ENCODE measurements at regions not wholly inside any gene's neighbourhood (a gene's known extent, or its start where the extent isn't known, plus 50 kb on each side); places are given as distances from the start of the nearest gene placed in this dataset.

DNA sequence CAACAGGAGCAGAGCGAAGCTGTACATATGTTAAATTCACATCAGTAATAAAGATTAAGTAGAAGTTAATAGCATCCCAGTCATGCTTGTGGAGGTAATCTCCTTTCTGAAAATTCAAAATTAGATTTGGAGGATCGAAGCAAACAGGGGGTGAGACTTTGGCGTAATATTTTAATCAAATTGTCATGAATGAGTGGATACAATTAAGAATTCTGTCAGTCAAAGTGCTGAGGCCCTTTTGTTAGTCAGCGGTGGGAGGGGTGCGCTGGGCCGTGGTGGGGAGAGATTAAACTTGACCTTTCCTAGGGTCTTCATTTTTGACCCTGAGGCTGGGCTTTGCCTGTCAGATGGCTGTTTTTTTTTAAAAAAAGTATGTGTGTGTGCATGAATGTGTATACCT is 226.7 kb downstream of the VRK1 start:
- no peak overlapping the region for H3K27ac Mint-ChIP-seq
- H3K4me3 Mint-ChIP-seq, result no peak overlapping the region
- intact Hi-C loops (cut with micrococcal nuclease), result no loop called here
- peaks cover 6% of the 10 kb centered on the region for H3K27me3 Mint-ChIP-seq (ENCODE audit: insufficient read depth)
- H3K9me3 Mint-ChIP-seq, result no peaks in the 10 kb centered on the region
- no peaks in the 10 kb centered on the region for H3K4me1 Mint-ChIP-seq (ENCODE audit: low read depth)
- no peaks in the 10 kb centered on the region for H3K36me3 Mint-ChIP-seq (ENCODE audit: low read depth)
- DNase-seq (ENCODE audit: low spot score), result no peak

DNA sequence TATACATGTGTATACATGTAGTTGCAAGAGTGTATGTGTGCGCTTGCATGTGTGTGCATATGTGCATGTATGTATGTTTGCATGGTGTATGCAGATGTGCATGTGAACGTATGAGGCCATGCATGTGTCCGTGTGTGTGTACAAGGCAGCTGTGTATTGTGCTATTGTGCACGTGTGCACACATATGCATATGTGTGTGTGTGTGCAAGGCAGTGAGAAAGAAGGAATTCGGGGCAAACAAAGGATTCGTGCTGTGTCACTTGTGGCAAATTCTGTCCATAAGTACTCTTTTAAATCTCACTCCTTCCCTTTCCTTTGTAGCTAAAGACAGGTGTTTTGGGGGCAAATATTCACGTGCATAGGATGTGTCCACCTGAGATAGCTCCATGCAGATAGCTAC is 227.1 kb downstream of the VRK1 start:
- no peaks in the 10 kb centered on the region for H3K9me3 Mint-ChIP-seq
- H3K27me3 Mint-ChIP-seq (ENCODE audit: insufficient read depth), result peaks cover 6% of the 10 kb centered on the region
- intact Hi-C loops (cut with micrococcal nuclease), result no loop called here
- DNase-seq (ENCODE audit: low spot score), result no peak
- no peaks in the 10 kb centered on the region for H3K36me3 Mint-ChIP-seq (ENCODE audit: low read depth)
- H3K27ac Mint-ChIP-seq, result no peak overlapping the region
- no peaks in the 10 kb centered on the region for H3K4me1 Mint-ChIP-seq (ENCODE audit: low read depth)
- H3K4me3 Mint-ChIP-seq, result no peak overlapping the region

DNA sequence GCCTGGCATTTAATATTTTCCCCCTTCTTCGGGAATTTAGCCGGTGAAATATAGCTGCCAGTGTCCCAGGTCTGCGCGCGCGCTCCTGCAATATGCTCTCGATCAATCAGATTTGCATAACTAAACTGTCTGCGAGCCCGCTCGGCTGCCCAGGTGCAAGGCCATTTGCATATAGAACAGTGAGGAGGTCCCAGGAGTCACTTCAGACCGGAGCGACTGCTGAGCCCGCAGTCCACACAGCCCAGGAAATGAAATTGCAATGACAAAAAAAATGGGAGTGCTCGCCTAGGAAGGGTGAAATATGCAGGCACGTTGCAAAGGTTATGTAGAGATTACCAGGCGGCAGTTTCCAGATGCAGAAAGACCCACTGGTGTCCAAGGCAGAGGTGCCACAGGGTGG is 228.5 kb downstream of the VRK1 start:
- Mint-ChIP-seq H3K4me3 (no peak overlapping the region), H3K9me3 (peaks cover under 1% of the 10 kb centered on the region), H3K36me3 (ENCODE audit: low read depth) (no peaks in the 10 kb centered on the region), H3K4me1 (ENCODE audit: low read depth) (no peaks in the 10 kb centered on the region), H3K27ac (no peak overlapping the region), H3K27me3 (ENCODE audit: insufficient read depth) (peaks cover 6% of the 10 kb centered on the region)
- DNase-seq (ENCODE audit: low spot score), result no peak
- intact Hi-C loops (cut with micrococcal nuclease), result no loop called here

DNA sequence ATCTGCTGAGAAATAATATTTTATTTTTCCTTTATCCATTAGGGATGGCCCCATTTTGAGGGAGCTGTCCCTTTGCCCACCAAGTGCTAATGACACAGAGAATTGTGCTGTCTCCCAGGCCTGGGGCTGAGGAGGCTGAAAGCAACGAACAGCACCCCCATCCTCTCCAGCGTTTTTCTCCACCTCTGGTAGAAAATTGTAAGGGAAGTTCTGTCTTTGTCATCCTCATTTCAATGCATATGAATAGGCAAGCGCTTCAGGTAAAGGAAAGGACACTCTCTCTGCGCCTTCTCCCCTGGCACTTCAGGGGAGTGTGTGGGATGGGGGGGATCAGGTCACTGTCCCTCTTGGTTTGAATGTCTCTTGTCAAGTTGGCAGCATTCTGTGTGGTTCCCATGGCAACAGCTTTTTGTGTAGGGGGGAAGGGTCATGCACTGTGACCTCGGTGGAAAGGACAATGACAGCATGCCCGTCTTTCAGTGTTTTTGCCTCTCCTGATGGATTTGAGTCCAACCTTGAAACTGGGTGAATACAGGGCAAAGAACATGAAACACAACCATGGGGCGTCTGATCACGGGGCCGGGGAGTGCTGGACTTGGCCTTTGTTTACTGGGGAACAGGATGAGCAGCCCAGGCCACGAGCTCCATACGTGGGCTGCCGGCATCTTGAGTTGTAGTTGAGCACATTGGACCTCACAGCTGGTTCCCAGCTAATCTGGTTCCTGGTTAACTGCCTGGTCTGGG is 230.2 kb downstream of the VRK1 start:
- H3K36me3 Mint-ChIP-seq (ENCODE audit: low read depth), result peaks cover 4% of the 10 kb centered on the region
- H3K27ac Mint-ChIP-seq, result no peak overlapping the region
- no peaks in the 10 kb centered on the region for H3K4me1 Mint-ChIP-seq (ENCODE audit: low read depth)
- DNase-seq (ENCODE audit: low spot score), result no peak
- intact Hi-C loops (cut with micrococcal nuclease), result no loop called here
- H3K27me3 Mint-ChIP-seq (ENCODE audit: insufficient read depth), result peaks cover 12% of the 10 kb centered on the region
- no peak overlapping the region for H3K4me3 Mint-ChIP-seq
- H3K9me3 Mint-ChIP-seq, result peaks cover 11% of the 10 kb centered on the region

DNA sequence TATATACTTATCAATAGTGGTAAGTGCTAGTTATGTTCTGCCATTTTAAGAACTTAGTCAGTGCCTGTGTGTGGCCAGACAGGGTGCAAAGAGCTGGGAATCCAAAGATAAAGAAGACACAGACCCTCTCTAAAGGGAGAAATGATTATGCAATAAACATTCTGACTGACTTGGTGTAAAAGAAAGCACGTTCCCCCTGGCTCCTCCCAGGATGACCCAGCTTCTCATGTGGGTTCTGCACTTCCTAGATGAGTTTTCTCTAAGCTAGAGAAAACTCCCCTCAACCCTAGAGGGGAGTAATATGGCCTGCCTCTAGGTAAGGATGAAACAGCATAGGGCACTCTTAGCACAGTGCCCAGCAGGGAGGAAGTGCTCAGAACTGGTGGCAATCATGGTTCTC is 231.2 kb downstream of the VRK1 start:
- DNase-seq (ENCODE audit: low spot score), result no peak
- peaks cover 17% of the 10 kb centered on the region for H3K27me3 Mint-ChIP-seq (ENCODE audit: insufficient read depth)
- no peak overlapping the region for H3K4me3 Mint-ChIP-seq
- no peaks in the 10 kb centered on the region for H3K4me1 Mint-ChIP-seq (ENCODE audit: low read depth)
- H3K36me3 Mint-ChIP-seq (ENCODE audit: low read depth), result peaks cover 4% of the 10 kb centered on the region
- H3K9me3 Mint-ChIP-seq, result peaks cover 11% of the 10 kb centered on the region
- intact Hi-C loops (cut with micrococcal nuclease), result no loop called here
- H3K27ac Mint-ChIP-seq, result no peak overlapping the region

DNA sequence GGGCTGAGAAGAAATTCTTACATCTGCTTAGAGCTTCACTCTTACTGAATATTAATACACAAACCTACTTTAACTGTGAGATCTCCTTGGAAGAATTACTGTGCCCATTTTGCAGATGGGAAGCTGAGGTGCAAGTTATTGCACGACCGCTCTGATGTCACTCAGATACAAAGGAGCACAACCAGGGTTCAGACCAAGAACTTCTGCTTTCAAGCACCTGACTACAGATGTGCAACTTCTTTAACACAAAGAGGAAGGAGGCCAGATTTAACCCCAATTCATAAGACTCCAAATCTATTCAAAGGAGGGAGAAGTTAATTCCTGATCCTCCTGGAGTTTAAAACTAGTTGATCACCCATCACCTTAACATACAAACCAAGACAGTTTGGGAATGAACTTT is 232.6 kb downstream of the VRK1 start:
- Mint-ChIP-seq H3K27ac (no peak overlapping the region), H3K36me3 (ENCODE audit: low read depth) (peaks cover 4% of the 10 kb centered on the region), H3K4me1 (ENCODE audit: low read depth) (no peaks in the 10 kb centered on the region), H3K4me3 (no peak overlapping the region), H3K9me3 (peaks cover 11% of the 10 kb centered on the region), H3K27me3 (ENCODE audit: insufficient read depth) (peaks cover 21% of the 10 kb centered on the region)
- no peak for DNase-seq (ENCODE audit: low spot score)
- intact Hi-C loops (cut with micrococcal nuclease), result no loop called here

DNA sequence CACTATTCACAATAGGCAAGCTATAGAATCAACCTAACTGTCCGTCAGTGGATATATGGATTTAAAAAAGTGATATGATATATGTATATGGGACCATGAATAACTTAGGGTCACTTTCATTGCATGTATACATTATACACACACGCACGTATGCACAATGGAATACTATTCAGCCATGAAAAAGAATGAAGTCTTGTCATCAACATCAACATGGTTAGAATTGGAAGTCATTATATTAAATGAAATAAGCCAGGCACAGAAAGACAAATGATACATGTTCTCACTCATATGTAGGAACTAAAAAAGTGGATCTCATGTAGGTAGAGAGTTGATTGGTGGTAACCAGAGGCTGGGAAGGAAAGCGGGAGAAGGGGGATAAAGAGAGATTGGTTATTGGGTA is 234.3 kb downstream of the VRK1 start:
- intact Hi-C loops (cut with micrococcal nuclease), result no loop called here
- Mint-ChIP-seq H3K36me3 (ENCODE audit: low read depth) (peaks cover 4% of the 10 kb centered on the region), H3K27me3 (ENCODE audit: insufficient read depth) (peaks cover 29% of the 10 kb centered on the region), H3K4me3 (no peak overlapping the region), H3K9me3 (peaks cover 11% of the 10 kb centered on the region), H3K27ac (no peak overlapping the region), H3K4me1 (ENCODE audit: low read depth) (no peaks in the 10 kb centered on the region)
- DNase-seq (ENCODE audit: low spot score), result no peak

DNA sequence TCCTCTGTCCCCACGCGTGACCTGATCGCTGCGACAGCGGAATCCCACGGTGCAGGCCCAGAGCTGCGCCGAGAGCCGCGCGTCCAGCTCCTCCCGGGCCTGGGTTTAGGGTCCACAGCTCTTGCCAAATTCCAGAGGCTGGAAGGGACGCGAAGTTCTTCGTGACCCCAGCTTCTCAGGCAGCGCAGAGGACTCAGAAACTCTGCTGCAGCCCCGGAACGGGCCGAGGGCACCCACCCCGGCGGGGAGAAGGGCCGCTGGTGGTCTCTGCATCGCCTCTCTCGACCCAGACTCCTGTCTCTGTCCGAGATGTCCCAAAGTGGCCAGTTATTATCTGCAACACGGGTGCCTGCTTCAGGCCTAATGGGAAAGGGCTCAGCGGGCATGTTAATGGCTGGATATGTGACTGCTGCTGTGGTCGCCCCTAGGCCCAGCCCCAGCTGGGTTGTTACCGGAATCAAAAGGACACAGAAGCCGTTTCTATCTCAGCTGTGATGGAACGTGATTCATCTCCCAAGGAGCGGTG is 236.4 kb downstream of the VRK1 start:
- intact Hi-C loops (cut with micrococcal nuclease), result no loop called here
- Mint-ChIP-seq H3K9me3 (peaks cover 11% of the 10 kb centered on the region), H3K27me3 (ENCODE audit: insufficient read depth) (peaks cover 31% of the 10 kb centered on the region), H3K27ac (no peak overlapping the region), H3K4me1 (ENCODE audit: low read depth) (no peaks in the 10 kb centered on the region), H3K4me3 (no peak overlapping the region), H3K36me3 (ENCODE audit: low read depth) (peaks cover 4% of the 10 kb centered on the region)
- DNase-seq (ENCODE audit: low spot score), result no peak

DNA sequence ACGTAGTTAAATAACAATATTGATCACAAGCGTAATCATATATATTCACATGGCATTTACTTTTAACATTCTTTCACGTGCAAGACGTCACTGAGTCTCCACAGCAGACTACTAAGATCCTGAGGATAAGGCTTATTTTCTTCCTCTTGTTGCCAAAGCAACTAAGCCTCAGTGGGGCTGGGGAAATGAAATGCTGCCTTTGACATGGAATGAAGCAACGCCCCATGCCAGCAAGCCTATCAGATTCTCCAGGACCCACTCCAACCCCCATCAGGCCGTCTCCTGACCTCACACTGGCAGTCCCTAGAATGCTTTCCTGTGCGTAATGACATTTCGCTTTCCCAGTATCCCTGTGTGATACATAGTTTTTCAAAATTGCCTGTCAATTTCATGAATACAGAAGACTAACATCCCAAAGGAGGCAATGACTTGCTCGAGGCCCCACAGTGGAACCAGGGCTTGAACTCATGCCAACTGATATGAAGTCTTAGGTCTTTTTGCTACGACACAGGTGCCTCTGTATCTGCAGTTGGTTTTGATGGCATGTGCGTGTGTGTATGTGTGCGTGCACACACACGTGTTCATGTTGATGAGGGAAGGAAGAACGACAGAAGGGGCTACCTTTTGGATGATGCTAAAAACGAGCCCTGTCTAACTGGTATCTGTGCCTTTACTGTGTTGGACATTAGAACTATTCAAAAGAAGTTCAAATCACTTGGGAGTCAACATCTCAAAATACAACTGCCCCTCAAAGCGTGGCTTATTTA is 239.1 kb downstream of the VRK1 start:
- Mint-ChIP-seq H3K4me3 (no peak overlapping the region), H3K9me3 (peaks cover 14% of the 10 kb centered on the region), H3K4me1 (ENCODE audit: low read depth) (no peaks in the 10 kb centered on the region), H3K27me3 (ENCODE audit: insufficient read depth) (peaks cover 31% of the 10 kb centered on the region), H3K36me3 (ENCODE audit: low read depth) (peaks cover 2% of the 10 kb centered on the region), H3K27ac (no peak overlapping the region)
- DNase-seq (ENCODE audit: low spot score), result no peak
- intact Hi-C loops (cut with micrococcal nuclease), result no loop called here

DNA sequence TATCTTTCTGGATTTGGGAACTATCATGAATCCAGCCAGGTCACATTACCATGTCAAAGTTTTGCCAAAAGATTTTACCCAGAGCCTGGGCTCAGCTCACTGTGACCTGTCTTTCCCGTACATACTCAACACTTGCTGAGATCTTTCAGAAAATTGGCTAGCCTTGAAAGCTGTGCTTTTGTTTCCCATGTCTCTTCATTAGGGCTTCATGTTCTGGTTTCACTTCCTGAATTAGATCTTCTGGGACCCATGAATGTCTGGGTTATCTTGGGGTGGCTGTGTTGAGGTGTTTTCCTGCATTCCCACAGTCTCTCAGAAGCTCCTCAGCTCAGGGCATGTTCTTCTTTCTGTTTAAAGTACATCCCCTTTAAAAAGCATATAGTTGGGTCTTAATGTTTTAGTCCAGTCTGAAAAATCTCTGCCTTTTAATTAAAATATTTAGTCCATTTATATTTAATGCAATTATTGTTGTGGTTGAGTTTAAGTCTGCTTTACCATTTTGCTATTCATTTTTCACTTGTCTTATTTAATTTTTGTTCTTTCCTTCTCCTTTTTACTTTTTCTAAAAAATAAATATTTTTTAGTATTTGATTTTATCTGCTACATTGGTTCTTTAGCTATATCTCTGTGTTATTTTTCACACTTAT is 242.7 kb downstream of the VRK1 start:
- no peaks in the 10 kb centered on the region for H3K36me3 Mint-ChIP-seq (ENCODE audit: low read depth)
- peaks cover 8% of the 10 kb centered on the region for H3K9me3 Mint-ChIP-seq
- H3K27ac Mint-ChIP-seq, result no peak overlapping the region
- no peak overlapping the region for H3K4me3 Mint-ChIP-seq
- DNase-seq (ENCODE audit: low spot score), result no peak
- intact Hi-C loops (cut with micrococcal nuclease), result no loop called here
- H3K27me3 Mint-ChIP-seq (ENCODE audit: insufficient read depth), result peaks cover 11% of the 10 kb centered on the region
- H3K4me1 Mint-ChIP-seq (ENCODE audit: low read depth), result no peaks in the 10 kb centered on the region

DNA sequence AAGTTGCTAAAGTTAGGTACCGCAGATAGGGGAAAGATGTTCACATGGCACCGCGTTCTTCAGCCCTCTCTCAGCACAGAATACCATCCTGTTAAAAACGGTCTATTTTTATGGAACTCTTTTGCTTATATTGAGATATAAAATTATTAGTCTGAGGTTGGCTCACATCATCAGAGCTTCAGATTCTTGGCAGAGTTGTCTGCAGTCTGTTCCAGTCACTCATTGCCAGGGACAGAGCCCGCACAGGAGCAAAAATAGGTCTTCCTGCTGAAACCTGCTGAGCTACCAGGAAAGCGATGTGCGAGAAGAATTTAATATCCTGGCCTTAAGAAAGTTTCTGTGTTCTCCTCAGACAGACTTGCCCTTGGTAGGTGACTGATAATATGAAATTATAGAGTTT is 249.8 kb downstream of the VRK1 start:
- H3K9me3 Mint-ChIP-seq, result no peaks in the 10 kb centered on the region
- no peak overlapping the region for H3K4me3 Mint-ChIP-seq
- H3K36me3 Mint-ChIP-seq (ENCODE audit: low read depth), result no peaks in the 10 kb centered on the region
- H3K4me1 Mint-ChIP-seq (ENCODE audit: low read depth), result no peaks in the 10 kb centered on the region
- no peak overlapping the region for H3K27ac Mint-ChIP-seq
- intact Hi-C loops (cut with micrococcal nuclease), result no loop called here
- peaks cover 3% of the 10 kb centered on the region for H3K27me3 Mint-ChIP-seq (ENCODE audit: insufficient read depth)
- DNase-seq (ENCODE audit: low spot score), result no peak

DNA sequence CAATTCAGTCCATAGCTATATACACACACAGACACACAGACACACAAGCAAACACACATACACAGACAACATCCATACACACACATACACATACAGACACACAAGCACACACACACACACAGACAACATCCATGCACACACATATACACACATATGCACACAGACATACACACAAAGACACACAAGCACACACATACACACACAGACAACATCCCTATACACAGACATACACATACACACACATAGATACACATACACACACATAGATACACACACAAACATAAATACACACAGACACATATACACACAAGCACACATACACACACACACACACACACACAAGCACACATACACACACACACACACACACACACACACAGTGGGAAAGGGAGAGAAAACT is 254.8 kb downstream of the VRK1 start:
- peaks cover 5% of the 10 kb centered on the region for H3K27me3 Mint-ChIP-seq (ENCODE audit: insufficient read depth)
- H3K4me3 Mint-ChIP-seq, result no peak overlapping the region
- H3K4me1 Mint-ChIP-seq (ENCODE audit: low read depth), result no peaks in the 10 kb centered on the region
- no peak overlapping the region for H3K27ac Mint-ChIP-seq
- no peaks in the 10 kb centered on the region for H3K9me3 Mint-ChIP-seq
- DNase-seq (ENCODE audit: low spot score), result no peak
- H3K36me3 Mint-ChIP-seq (ENCODE audit: low read depth), result no peaks in the 10 kb centered on the region
- intact Hi-C loops (cut with micrococcal nuclease), result no loop called here

DNA sequence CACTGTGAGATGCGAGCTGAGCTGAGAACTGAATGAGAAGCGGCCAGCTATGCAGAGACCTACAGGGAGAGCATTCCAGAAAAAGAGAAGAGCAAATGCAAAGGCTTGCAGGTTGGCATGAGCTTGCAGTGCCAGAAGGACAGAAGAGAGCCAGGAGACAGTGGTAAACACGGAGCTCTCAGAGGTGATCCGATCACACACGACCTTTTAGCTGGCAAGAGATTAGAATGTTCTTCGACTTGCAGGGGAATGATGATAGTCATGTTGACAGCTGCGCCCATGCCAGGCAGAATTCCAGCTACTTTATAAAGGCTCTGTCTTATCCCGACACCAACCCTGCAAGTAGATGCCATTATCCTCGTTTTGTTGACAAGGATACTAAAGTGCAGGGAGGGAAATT is 256.8 kb downstream of the VRK1 start:
- Mint-ChIP-seq H3K4me1 (ENCODE audit: low read depth) (no peaks in the 10 kb centered on the region), H3K27ac (no peak overlapping the region), H3K9me3 (no peaks in the 10 kb centered on the region), H3K36me3 (ENCODE audit: low read depth) (no peaks in the 10 kb centered on the region), H3K27me3 (ENCODE audit: insufficient read depth) (peaks cover 5% of the 10 kb centered on the region), H3K4me3 (no peak overlapping the region)
- DNase-seq (ENCODE audit: low spot score), result no peak
- intact Hi-C loops (cut with micrococcal nuclease), result no loop called here
